Mammary epithelial cell (primary cell): ENCODE measurements at regions not wholly inside any gene's neighbourhood (a gene's known extent, or its start where the extent isn't known, plus 50 kb on each side); places are given as distances from the start of the nearest gene placed in this dataset.

Experiments used
- EZH2 ChIP-seq: IDR thresholded peaks from 2 replicates; pipeline ENCODE4 v1.6.1; 2012; ENCODE audit warnings: low read length, inconsistent platforms, borderline replicate concordance
- TF ChIP-seq, protein P1 (sequence below), 2 donors: IDR thresholded peaks in 1 of 2; conservative IDR thresholded peaks in 1 of 2; 2 replicates each; pipeline ENCODE4 v1.5.1; 2011 to 2012; ENCODE audit warnings: inconsistent platforms in 2 of 2, low read length in 2 of 2, mild to moderate bottlenecking in 2 of 2, control low read depth in 1 of 2, low read depth in 1 of 2; ENCODE audit not compliant: insufficient read depth in 1 of 2; ENCODE audit errors: extremely low read depth in 1 of 2

DNA sequence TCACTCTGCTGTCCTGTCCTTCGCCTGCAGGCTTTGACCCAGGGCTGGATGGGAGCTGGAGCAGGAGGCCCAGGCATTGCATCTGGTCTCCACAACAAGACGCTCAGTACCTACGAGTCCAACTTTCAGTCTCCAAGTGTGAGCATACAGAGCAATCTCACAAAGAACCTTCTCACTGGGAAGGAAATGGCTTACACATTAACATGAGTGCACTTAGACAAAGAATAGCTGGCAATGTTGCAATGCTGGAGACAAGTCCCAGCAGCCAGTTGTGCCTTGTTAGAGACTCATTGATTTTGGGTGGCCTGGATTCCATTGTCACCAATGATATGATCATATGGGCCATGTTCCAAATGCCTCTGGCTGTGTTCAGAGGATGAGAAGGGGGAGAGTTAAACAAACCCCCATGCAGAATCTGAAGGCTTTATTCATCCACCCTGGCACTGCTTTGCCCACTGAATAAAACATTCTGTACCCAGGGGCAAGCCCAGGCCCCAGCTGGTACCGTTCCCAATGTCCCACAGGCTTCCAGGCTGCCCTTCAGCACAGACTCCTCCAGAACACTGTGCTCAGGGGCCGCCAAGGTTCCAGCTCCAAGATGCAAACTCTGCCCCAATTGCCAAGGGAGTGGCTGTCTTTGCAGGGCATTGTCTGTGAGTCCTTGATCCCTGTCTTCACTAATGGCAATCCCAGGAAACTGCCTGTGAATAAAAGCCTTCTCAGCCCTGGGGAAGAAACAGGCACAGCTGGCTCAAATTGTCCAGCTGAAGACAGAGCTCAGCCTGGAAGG, 185.5 kb downstream of the HSD17B3 start:
- TF ChIP-seq, protein P1, sequence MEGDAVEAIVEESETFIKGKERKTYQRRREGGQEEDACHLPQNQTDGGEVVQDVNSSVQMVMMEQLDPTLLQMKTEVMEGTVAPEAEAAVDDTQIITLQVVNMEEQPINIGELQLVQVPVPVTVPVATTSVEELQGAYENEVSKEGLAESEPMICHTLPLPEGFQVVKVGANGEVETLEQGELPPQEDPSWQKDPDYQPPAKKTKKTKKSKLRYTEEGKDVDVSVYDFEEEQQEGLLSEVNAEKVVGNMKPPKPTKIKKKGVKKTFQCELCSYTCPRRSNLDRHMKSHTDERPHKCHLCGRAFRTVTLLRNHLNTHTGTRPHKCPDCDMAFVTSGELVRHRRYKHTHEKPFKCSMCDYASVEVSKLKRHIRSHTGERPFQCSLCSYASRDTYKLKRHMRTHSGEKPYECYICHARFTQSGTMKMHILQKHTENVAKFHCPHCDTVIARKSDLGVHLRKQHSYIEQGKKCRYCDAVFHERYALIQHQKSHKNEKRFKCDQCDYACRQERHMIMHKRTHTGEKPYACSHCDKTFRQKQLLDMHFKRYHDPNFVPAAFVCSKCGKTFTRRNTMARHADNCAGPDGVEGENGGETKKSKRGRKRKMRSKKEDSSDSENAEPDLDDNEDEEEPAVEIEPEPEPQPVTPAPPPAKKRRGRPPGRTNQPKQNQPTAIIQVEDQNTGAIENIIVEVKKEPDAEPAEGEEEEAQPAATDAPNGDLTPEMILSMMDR (conservative IDR thresholded peaks at IDR 0.05 in 1 of 2, IDR thresholded peaks at IDR 0.05 in 1 of 2; ENCODE audit: extremely low read depth in 1 of 2, insufficient read depth in 1 of 2, low read depth in 1 of 2, low read length in 2 of 2), result no peak
- no peak for TF ChIP-seq EZH2
